ENCODE measurements at regions not wholly inside any gene's neighbourhood (a gene's known extent, or its start where the extent isn't known, plus 50 kb on each side); places are given as distances from the start of the nearest gene placed in this dataset.

DNA sequence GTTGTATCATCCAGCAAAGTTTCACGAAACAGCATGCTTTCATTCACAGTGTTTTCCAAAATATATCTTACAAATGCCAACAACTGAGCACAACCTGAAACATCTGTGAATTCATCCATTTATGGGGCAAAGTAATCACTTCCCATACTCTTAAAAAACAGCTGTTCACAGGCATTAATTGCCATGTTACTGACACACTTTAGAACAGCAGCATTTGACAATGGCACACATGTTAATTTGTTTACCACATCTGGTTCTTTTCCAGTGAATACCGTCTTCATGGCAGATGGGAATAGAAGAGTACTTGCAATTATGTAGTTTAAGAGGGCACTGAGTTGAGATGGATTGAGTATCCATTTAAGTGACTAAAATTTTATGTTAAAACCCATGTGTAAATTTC lies 347.4 kb upstream of the LRP1B start:
- Histone ChIP-seq H3K36me3 (ENCODE audit: control insufficient read depth, insufficient read depth, low read length, severe bottlenecking) (no peaks in the 10 kb centered on the region), H3K9me3 (ENCODE audit: control insufficient read depth, low read length) (no peaks in the 10 kb centered on the region), H3K4me1 (ENCODE audit: control insufficient read depth, insufficient read depth, low read length) (no peaks in the 10 kb centered on the region), H3K9ac (ENCODE audit: low read length) (no peak overlapping the region), H3K27me3 (replicated peaks; ENCODE audit: control insufficient read depth, insufficient read depth, low read length) (no peaks in the 10 kb centered on the region), H3K4me3 (ENCODE audit: low read length) (no peak overlapping the region)
- DNase-seq (ENCODE audit: low read depth), result no peak

DNA sequence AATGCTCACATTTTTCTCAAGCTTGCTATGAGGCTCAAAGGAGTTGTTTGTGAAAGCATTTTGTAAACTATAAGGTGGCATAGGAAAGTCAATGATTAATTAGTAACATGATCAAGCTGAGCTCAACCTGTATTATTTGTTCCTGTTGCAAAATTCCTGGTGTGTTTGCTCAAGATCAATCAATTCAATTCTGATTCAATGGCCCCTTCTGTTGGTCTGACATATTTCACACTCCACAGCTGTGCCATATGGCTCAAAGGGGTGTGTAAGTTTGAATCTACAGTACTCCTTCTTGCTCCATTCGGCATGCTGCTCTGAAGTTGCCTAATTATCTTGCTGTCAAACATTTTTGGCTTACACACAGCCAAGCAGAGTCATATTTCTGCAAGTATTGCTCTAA lies 341.6 kb upstream of the LRP1B start:
- no peaks in the 10 kb centered on the region for H3K27me3 ChIP-seq (replicated peaks; ENCODE audit: control insufficient read depth, insufficient read depth, low read length)
- H3K4me1 ChIP-seq (ENCODE audit: control insufficient read depth, insufficient read depth, low read length), result no peaks in the 10 kb centered on the region
- no peak overlapping the region for H3K4me3 ChIP-seq (ENCODE audit: low read length)
- no peak overlapping the region for H3K9ac ChIP-seq (ENCODE audit: low read length)
- H3K36me3 ChIP-seq (ENCODE audit: control insufficient read depth, insufficient read depth, low read length, severe bottlenecking), result no peaks in the 10 kb centered on the region
- no peaks in the 10 kb centered on the region for H3K9me3 ChIP-seq (ENCODE audit: control insufficient read depth, low read length)
- DNase-seq (ENCODE audit: low read depth), result peak; percentile 32

DNA sequence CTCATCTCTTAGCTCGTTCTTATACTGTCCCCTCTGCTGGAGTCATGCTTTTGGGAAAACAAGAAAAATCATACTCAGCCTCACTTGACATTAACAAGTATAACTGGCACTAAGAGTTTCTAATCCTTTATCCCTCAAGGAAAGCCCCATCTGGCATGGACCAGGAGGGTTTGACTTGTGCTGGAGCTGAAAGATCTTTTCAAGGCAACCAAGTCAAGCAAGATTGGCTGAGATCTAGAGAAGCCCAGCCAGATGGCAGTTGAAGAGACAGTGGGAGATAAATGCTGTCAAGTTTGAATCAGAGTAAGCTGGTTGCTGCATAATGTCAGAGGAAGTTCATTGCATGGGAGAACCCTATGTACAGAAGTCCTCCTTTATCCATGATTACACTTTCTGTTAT lies 336.5 kb upstream of the LRP1B start:
- Histone ChIP-seq H3K4me1 (ENCODE audit: control insufficient read depth, insufficient read depth, low read length) (no peaks in the 10 kb centered on the region), H3K9ac (ENCODE audit: low read length) (no peak overlapping the region), H3K9me3 (ENCODE audit: control insufficient read depth, low read length) (no peaks in the 10 kb centered on the region), H3K4me3 (ENCODE audit: low read length) (no peak overlapping the region), H3K27me3 (replicated peaks; ENCODE audit: control insufficient read depth, insufficient read depth, low read length) (no peaks in the 10 kb centered on the region), H3K36me3 (ENCODE audit: control insufficient read depth, insufficient read depth, low read length, severe bottlenecking) (no peaks in the 10 kb centered on the region)
- DNase-seq (ENCODE audit: low read depth), result no peak

GRCh38 chr2:142463047-142463446 lies 332.2 kb upstream of the LRP1B start:
- DNase-seq (ENCODE audit: low read depth), result no peak
- no peaks in the 10 kb centered on the region for H3K27me3 ChIP-seq (replicated peaks; ENCODE audit: control insufficient read depth, insufficient read depth, low read length)
- H3K4me1 ChIP-seq (ENCODE audit: control insufficient read depth, insufficient read depth, low read length), result no peaks in the 10 kb centered on the region
- no peaks in the 10 kb centered on the region for H3K9me3 ChIP-seq (ENCODE audit: control insufficient read depth, low read length)
- no peaks in the 10 kb centered on the region for H3K36me3 ChIP-seq (ENCODE audit: control insufficient read depth, insufficient read depth, low read length, severe bottlenecking)
- no peak overlapping the region for H3K4me3 ChIP-seq (ENCODE audit: low read length)
- H3K9ac ChIP-seq (ENCODE audit: low read length), result no peak overlapping the region

- H3K27me3 ChIP-seq (replicated peaks; ENCODE audit: control insufficient read depth, insufficient read depth, low read length), result no peaks in the 10 kb centered on the region
- H3K9me3 ChIP-seq (ENCODE audit: control insufficient read depth, low read length), result no peaks in the 10 kb centered on the region
- no peaks in the 10 kb centered on the region for H3K36me3 ChIP-seq (ENCODE audit: control insufficient read depth, insufficient read depth, low read length, severe bottlenecking)
- peak; percentile 4 for DNase-seq (ENCODE audit: low read depth)
- H3K4me3 ChIP-seq (ENCODE audit: low read length), result no peak overlapping the region
- no peaks in the 10 kb centered on the region for H3K4me1 ChIP-seq (ENCODE audit: control insufficient read depth, insufficient read depth, low read length)
- no peak overlapping the region for H3K9ac ChIP-seq (ENCODE audit: low read length)
These were observed 331.5 kb upstream of the LRP1B start for GRCh38 chr2:142462306-142462705.

- Histone ChIP-seq H3K4me1 (ENCODE audit: control insufficient read depth, insufficient read depth, low read length) (no peaks in the 10 kb centered on the region), H3K9me3 (ENCODE audit: control insufficient read depth, low read length) (peaks cover 3% of the 10 kb centered on the region), H3K9ac (ENCODE audit: low read length) (no peak overlapping the region), H3K27me3 (replicated peaks; ENCODE audit: control insufficient read depth, insufficient read depth, low read length) (no peaks in the 10 kb centered on the region), H3K4me3 (ENCODE audit: low read length) (no peak overlapping the region), H3K36me3 (ENCODE audit: control insufficient read depth, insufficient read depth, low read length, severe bottlenecking) (no peaks in the 10 kb centered on the region)
- no peak for DNase-seq (ENCODE audit: low read depth)
These were observed 314.8 kb upstream of the LRP1B start for GRCh38 chr2:142445551-142446072.

DNA sequence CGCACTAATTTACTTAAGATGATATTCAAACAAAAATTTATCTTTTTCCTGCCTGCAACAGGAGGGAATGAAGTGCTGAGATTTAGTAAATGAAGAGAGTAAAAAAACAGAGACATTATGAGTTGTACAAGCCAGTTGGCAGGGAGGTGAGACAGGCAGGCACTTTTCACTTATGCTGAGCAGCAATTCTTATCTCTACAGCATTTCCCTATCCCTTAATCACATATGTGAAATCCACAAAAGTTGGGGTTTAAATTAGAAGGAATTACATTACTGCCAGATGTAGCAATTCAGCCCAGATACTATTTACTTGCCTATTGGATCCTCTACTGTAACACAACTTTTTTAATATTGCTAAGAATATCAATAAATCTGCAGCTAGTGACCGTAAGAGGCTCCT lies 314.2 kb upstream of the LRP1B start:
- no peaks in the 10 kb centered on the region for H3K4me1 ChIP-seq (ENCODE audit: control insufficient read depth, insufficient read depth, low read length)
- H3K36me3 ChIP-seq (ENCODE audit: control insufficient read depth, insufficient read depth, low read length, severe bottlenecking), result no peaks in the 10 kb centered on the region
- no peak overlapping the region for H3K4me3 ChIP-seq (ENCODE audit: low read length)
- H3K9ac ChIP-seq (ENCODE audit: low read length), result no peak overlapping the region
- no peaks in the 10 kb centered on the region for H3K27me3 ChIP-seq (replicated peaks; ENCODE audit: control insufficient read depth, insufficient read depth, low read length)
- DNase-seq (ENCODE audit: low read depth), result no peak
- H3K9me3 ChIP-seq (ENCODE audit: control insufficient read depth, low read length), result no peaks in the 10 kb centered on the region

- no peak for DNase-seq (ENCODE audit: low read depth)
- Histone ChIP-seq H3K9me3 (ENCODE audit: control insufficient read depth, low read length) (no peaks in the 10 kb centered on the region), H3K36me3 (ENCODE audit: control insufficient read depth, insufficient read depth, low read length, severe bottlenecking) (no peaks in the 10 kb centered on the region), H3K4me3 (ENCODE audit: low read length) (no peak overlapping the region), H3K9ac (ENCODE audit: low read length) (no peak overlapping the region), H3K4me1 (ENCODE audit: control insufficient read depth, insufficient read depth, low read length) (no peaks in the 10 kb centered on the region), H3K27me3 (replicated peaks; ENCODE audit: control insufficient read depth, insufficient read depth, low read length) (no peaks in the 10 kb centered on the region)
These were observed 305.0 kb upstream of the LRP1B start for GRCh38 chr2:142435847-142436246.

GRCh38 chr2:142426064-142426463 lies 295.2 kb upstream of the LRP1B start:
- no peak overlapping the region for H3K4me3 ChIP-seq (ENCODE audit: low read length)
- no peak overlapping the region for H3K9ac ChIP-seq (ENCODE audit: low read length)
- H3K4me1 ChIP-seq (ENCODE audit: control insufficient read depth, insufficient read depth, low read length), result no peaks in the 10 kb centered on the region
- H3K9me3 ChIP-seq (ENCODE audit: control insufficient read depth, low read length), result no peaks in the 10 kb centered on the region
- no peaks in the 10 kb centered on the region for H3K27me3 ChIP-seq (replicated peaks; ENCODE audit: control insufficient read depth, insufficient read depth, low read length)
- DNase-seq (ENCODE audit: low read depth), result no peak
- no peaks in the 10 kb centered on the region for H3K36me3 ChIP-seq (ENCODE audit: control insufficient read depth, insufficient read depth, low read length, severe bottlenecking)

- H3K9me3 ChIP-seq (ENCODE audit: control insufficient read depth, low read length), result no peaks in the 10 kb centered on the region
- no peaks in the 10 kb centered on the region for H3K27me3 ChIP-seq (replicated peaks; ENCODE audit: control insufficient read depth, insufficient read depth, low read length)
- H3K4me1 ChIP-seq (ENCODE audit: control insufficient read depth, insufficient read depth, low read length), result no peaks in the 10 kb centered on the region
- DNase-seq (ENCODE audit: low read depth), result no peak
- H3K36me3 ChIP-seq (ENCODE audit: control insufficient read depth, insufficient read depth, low read length, severe bottlenecking), result no peaks in the 10 kb centered on the region
- no peak overlapping the region for H3K4me3 ChIP-seq (ENCODE audit: low read length)
- no peak overlapping the region for H3K9ac ChIP-seq (ENCODE audit: low read length)
These were observed 294.7 kb upstream of the LRP1B start for GRCh38 chr2:142425551-142425950.

GRCh38 chr2:142423603-142424002 lies 292.8 kb upstream of the LRP1B start:
- Histone ChIP-seq H3K27me3 (replicated peaks; ENCODE audit: control insufficient read depth, insufficient read depth, low read length) (no peaks in the 10 kb centered on the region), H3K9ac (ENCODE audit: low read length) (no peak overlapping the region), H3K36me3 (ENCODE audit: control insufficient read depth, insufficient read depth, low read length, severe bottlenecking) (no peaks in the 10 kb centered on the region), H3K4me1 (ENCODE audit: control insufficient read depth, insufficient read depth, low read length) (no peaks in the 10 kb centered on the region), H3K4me3 (ENCODE audit: low read length) (no peak overlapping the region), H3K9me3 (ENCODE audit: control insufficient read depth, low read length) (no peaks in the 10 kb centered on the region)
- no peak for DNase-seq (ENCODE audit: low read depth)

DNA sequence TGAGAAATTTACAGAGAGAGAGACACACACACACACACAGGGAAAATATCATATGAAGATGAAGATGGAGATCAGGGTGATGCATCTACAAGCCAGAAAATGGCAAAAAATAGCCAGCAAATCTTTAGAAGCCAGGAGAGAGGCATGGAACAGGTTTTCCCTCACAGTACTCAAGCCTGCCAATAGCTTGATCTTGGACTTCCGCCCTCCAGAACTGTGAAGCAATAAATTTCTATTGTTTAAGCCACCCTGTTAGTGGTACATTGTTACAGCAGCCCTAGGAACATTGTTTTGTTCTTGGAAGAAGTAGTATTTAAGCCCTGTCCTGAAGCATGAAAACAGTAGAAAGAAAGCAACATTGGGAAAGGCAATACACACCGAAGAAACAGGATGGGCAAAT lies 292.0 kb upstream of the LRP1B start:
- no peaks in the 10 kb centered on the region for H3K9me3 ChIP-seq (ENCODE audit: control insufficient read depth, low read length)
- H3K9ac ChIP-seq (ENCODE audit: low read length), result no peak overlapping the region
- H3K4me3 ChIP-seq (ENCODE audit: low read length), result no peak overlapping the region
- no peaks in the 10 kb centered on the region for H3K4me1 ChIP-seq (ENCODE audit: control insufficient read depth, insufficient read depth, low read length)
- DNase-seq (ENCODE audit: low read depth), result no peak
- no peaks in the 10 kb centered on the region for H3K27me3 ChIP-seq (replicated peaks; ENCODE audit: control insufficient read depth, insufficient read depth, low read length)
- no peaks in the 10 kb centered on the region for H3K36me3 ChIP-seq (ENCODE audit: control insufficient read depth, insufficient read depth, low read length, severe bottlenecking)

All from adipocyte (in vitro differentiated cells).